Keratinocyte (primary cell): ENCODE measurements at regions not wholly inside any gene's neighbourhood (a gene's known extent, or its start where the extent isn't known, plus 50 kb on each side); places are given as distances from the start of the nearest gene placed in this dataset.

Source experiments
- DNase-seq: peaks from one replicate; pipeline ENCODE4 v3.0.0-alpha.2; 2011; ENCODE audit warnings: low read depth, missing footprints, low spot score
- FAIRE-seq: peaks from 2 replicates; lab custom pipeline; 2011; peaks lifted over from hg19 to GRCh38; lab: Jason Lieb, UNC
- H2AFZ ChIP-seq: 2 replicates; pipeline ENCODE4 v1.6.0; 2012; ENCODE audit warnings: low read length, control low read depth, inconsistent platforms; ENCODE audit not compliant: control insufficient read depth
- H3K27ac ChIP-seq: 2 replicates; pipeline ENCODE4 v1.5.1; 2011; ENCODE audit warnings: low read length; ENCODE audit not compliant: control insufficient read depth, insufficient read depth
- H3K27me3 ChIP-seq: 3 replicates; pipeline ENCODE4 v1.6.0; 2011; ENCODE audit warnings: low read length; ENCODE audit not compliant: control insufficient read depth, insufficient read depth; ENCODE audit errors: extremely low read depth
- H3K36me3 ChIP-seq, 2 experiments: 2 replicates in 1 of 2; 3 replicates in 1 of 2; pipeline ENCODE4 v1.5.1; 2011; ENCODE audit warnings: low read length in 2 of 2, mild to moderate bottlenecking in 1 of 2; ENCODE audit not compliant: control insufficient read depth in 2 of 2, insufficient read depth in 2 of 2; ENCODE audit errors: extremely low read depth in 1 of 2
- H3K4me1 ChIP-seq: 3 replicates; pipeline ENCODE4 v1.5.1; 2011; ENCODE audit warnings: low read length; ENCODE audit not compliant: control insufficient read depth, insufficient read depth; ENCODE audit errors: extremely low read depth
- H3K4me2 ChIP-seq: 3 replicates; pipeline ENCODE4 v1.6.0; 2011; ENCODE audit warnings: low read depth, low read length; ENCODE audit not compliant: control insufficient read depth, insufficient read depth; ENCODE audit errors: extremely low read depth
- H3K4me3 ChIP-seq, 3 experiments: fragments of 200-600 bp in 1 of 3; sonication (generic) in 1 of 3; 2 replicates in 2 of 3; 3 replicates in 1 of 3; pipeline ENCODE4 v1.5.1; 2011 to 2016; ENCODE audit warnings: low read length in 3 of 3, mild to moderate bottlenecking in 3 of 3, control low read depth in 2 of 3, inconsistent platforms in 1 of 3, low read depth in 1 of 3, mixed read lengths in 1 of 3, mixed run types in 1 of 3, moderate library complexity in 1 of 3; ENCODE audit not compliant: control insufficient read depth in 2 of 3, insufficient read depth in 2 of 3; ENCODE audit errors: extremely low read depth in 1 of 3
- H3K79me2 ChIP-seq: 2 replicates; pipeline ENCODE4 v1.6.0; 2012; ENCODE audit warnings: low read length; ENCODE audit not compliant: control insufficient read depth, insufficient read depth
- H3K9ac ChIP-seq: 3 replicates; pipeline ENCODE4 v1.6.0; 2011; ENCODE audit warnings: low read length; ENCODE audit not compliant: control insufficient read depth, insufficient read depth; ENCODE audit errors: extremely low read depth
- H3K9me1 ChIP-seq: 3 replicates; pipeline ENCODE4 v1.6.0; 2011; ENCODE audit warnings: low read length; ENCODE audit not compliant: control insufficient read depth, insufficient read depth; ENCODE audit errors: extremely low read depth
- H3K9me3 ChIP-seq: 2 replicates; pipeline ENCODE4 v1.5.1; 2012; ENCODE audit warnings: low read depth, low read length; ENCODE audit not compliant: control insufficient read depth
- H4K20me1 ChIP-seq: 3 replicates; pipeline ENCODE4 v1.6.0; 2011; ENCODE audit warnings: low read length; ENCODE audit not compliant: control insufficient read depth, insufficient read depth; ENCODE audit errors: extremely low read depth
- CTCF ChIP-seq, 3 experiments: IDR thresholded peaks in 1 of 3; conservative IDR thresholded peaks in 1 of 3; optimal IDR thresholded peaks in 1 of 3; 2 replicates in 2 of 3; 3 replicates in 1 of 3; pipeline versions ENCODE3 to v1.5.1; 2011; ENCODE audit warnings: low read length in 3 of 3, mild to moderate bottlenecking in 3 of 3, moderate library complexity in 2 of 3, control low read depth in 1 of 3, inconsistent platforms in 1 of 3; ENCODE audit not compliant: insufficient read depth in 2 of 3; ENCODE audit errors: extremely low read depth in 1 of 3
- EZH2 ChIP-seq: IDR thresholded peaks from one replicate; pipeline ENCODE4 v1.6.1; 2012; ENCODE audit warnings: inconsistent platforms, mild to moderate bottlenecking, low read length, moderate library complexity
- dilution Hi-C: fragments of 300-500 bp; cut with MboI; formaldehyde crosslinking; loops from one replicate; pipeline ENCODE4 v1.7.0; 2020; ENCODE audit warnings: low sequenced_read_pairs; ENCODE audit not compliant: extremely low pct_ligation_motif_present

- Histone ChIP-seq H3K79me2 (no peaks in the 10 kb centered on the region), H3K4me1 (no peaks in the 10 kb centered on the region), H3K9ac (no peak overlapping the region), H3K36me3 (no peaks in the 10 kb centered on the region), H3K4me2 (no peak overlapping the region), H2AFZ (no peak overlapping the region), H3K4me3 (no peak overlapping the region), H3K27ac (no peak overlapping the region), H3K27me3 (no peaks in the 10 kb centered on the region), H3K9me3 (no peaks in the 10 kb centered on the region), H3K9me1 (no peaks in the 10 kb centered on the region), H4K20me1 (no peaks in the 10 kb centered on the region)
- dilution Hi-C loops = no loop called here
- FAIRE-seq = no peak
- DNase-seq = no peak
- TF ChIP-seq CTCF (optimal IDR thresholded peaks at IDR 0.05 in 1 of 3, IDR thresholded peaks at IDR 0.05 in 1 of 3, conservative IDR thresholded peaks at IDR 0.05 in 1 of 3; ENCODE audit: extremely low read depth in 1 of 3, insufficient read depth in 2 of 3, low read length in 3 of 3) (no peak), EZH2 (no peak)
These were observed 888.9 kb downstream of the PCDH18 start for GRCh38 chr4:136643416-136643815.

GRCh38 chr4:136637071-136637777 lies 895.1 kb downstream of the PCDH18 start:
- DNase-seq (no peak), FAIRE-seq (no peak)
- no peaks in the 10 kb centered on the region for H3K79me2 ChIP-seq
- TF ChIP-seq EZH2 (no peak), CTCF (optimal IDR thresholded peaks at IDR 0.05 in 1 of 3, IDR thresholded peaks at IDR 0.05 in 1 of 3, conservative IDR thresholded peaks at IDR 0.05 in 1 of 3; ENCODE audit: extremely low read depth in 1 of 3, insufficient read depth in 2 of 3, low read length in 3 of 3) (peak in 1 of 3 experiments; percentile 8)
- no peak overlapping the region for H3K9ac ChIP-seq
- H3K9me1 ChIP-seq = no peaks in the 10 kb centered on the region
- H3K4me2 ChIP-seq = no peak overlapping the region
- H3K4me3 ChIP-seq = no peak overlapping the region
- no peaks in the 10 kb centered on the region for H3K36me3 ChIP-seq
- H3K27me3 ChIP-seq = no peaks in the 10 kb centered on the region
- no peaks in the 10 kb centered on the region for H4K20me1 ChIP-seq
- no peak overlapping the region for H3K27ac ChIP-seq
- no peaks in the 10 kb centered on the region for H3K9me3 ChIP-seq
- no peak overlapping the region for H2AFZ ChIP-seq
- H3K4me1 ChIP-seq = no peaks in the 10 kb centered on the region
- dilution Hi-C loops = no loop called here
